Ovary (tissue), 3 donors: ENCODE measurements at regions not wholly inside any gene's neighbourhood (a gene's known extent, or its start where the extent isn't known, plus 50 kb on each side); places are given as distances from the start of the nearest gene placed in this dataset.

Experiments
- CTCF ChIP-seq, 3 donors: fragments of 450-650 bp in 2 of 3; fragments of 200-600 bp in 1 of 3; IDR thresholded peaks; one replicate each; pipeline versions ENCODE4 v1.5.1 to v1.8.0; 2016 to 2022; ENCODE audit warnings: antibody characterized with exemption in 3 of 3, mild to moderate bottlenecking in 1 of 3
- EP300 ChIP-seq: sonication (generic); formaldehyde crosslinking; IDR thresholded peaks from one replicate; pipeline ENCODE4 v1.6.1; 2017; ENCODE audit warnings: antibody characterized with exemption
- POLR2A ChIP-seq: fragments of 450-650 bp; IDR thresholded peaks from one replicate; pipeline ENCODE4 v1.6.1; 2017; ENCODE audit warnings: antibody characterized with exemption, mild to moderate bottlenecking, moderate library complexity
- donor health status: DM: no; HTN: no; CAD: no.

GRCh38 chr6:43969158-43969981 lies 157.9 kb downstream of the MRPL14 start:
- TF ChIP-seq CTCF (IDR thresholded peaks at IDR 0.05): no peak
- TF ChIP-seq POLR2A: no peak
- TF ChIP-seq EP300: no peak
